H1 (cell line): ENCODE measurements at regions not wholly inside any gene's neighbourhood (a gene's known extent, or its start where the extent isn't known, plus 50 kb on each side); places are given as distances from the start of the nearest gene placed in this dataset.

ENCODE experiments used
- CTCF ChIP-seq, 3 experiments: IDR thresholded peaks; 1 replicate in 2 of 3; 2 replicates in 1 of 3; pipeline versions ENCODE4 v1.5.1 to v1.6.1; 2011; ENCODE audit warnings: low read length in 3 of 3, mild to moderate bottlenecking in 3 of 3, inconsistent platforms in 2 of 3, low read depth in 1 of 3, moderate library complexity in 1 of 3; ENCODE audit not compliant: insufficient read depth in 1 of 3; ENCODE audit errors: control extremely low read depth in 1 of 3
- EP300 ChIP-seq, 2 experiments: IDR thresholded peaks; 1 replicate in 1 of 2; 2 replicates in 1 of 2; pipeline ENCODE4 v1.6.1; 2011 to 2012; ENCODE audit warnings: low read depth in 2 of 2, low read length in 2 of 2, mild to moderate bottlenecking in 2 of 2, borderline replicate concordance in 1 of 2, inconsistent platforms in 1 of 2, moderate library complexity in 1 of 2
- JUND ChIP-seq: IDR thresholded peaks from 2 replicates; pipeline ENCODE4 v1.6.1; 2011; ENCODE audit warnings: mild to moderate bottlenecking, improper control_type of control experiment, low read length
- KDM1A ChIP-seq: fragments of 200-600, 300-600 bp; sonication (generic); IDR thresholded peaks from 2 replicates; pipeline ENCODE4 v1.7.1; 2016; ENCODE audit warnings: mild to moderate bottlenecking, low read length, borderline replicate concordance
- POLR2A ChIP-seq, 2 experiments: IDR thresholded peaks; 1 replicate in 1 of 2; 2 replicates in 1 of 2; pipeline ENCODE4 v1.6.1; 2011; ENCODE audit warnings: low read depth in 2 of 2, low read length in 2 of 2, mild to moderate bottlenecking in 2 of 2; ENCODE audit errors: control extremely low read depth in 1 of 2
- RFX5 ChIP-seq: IDR thresholded peaks from 2 replicates; pipeline ENCODE4 v1.6.1; 2011; ENCODE audit warnings: low read depth, low read length, improper control_type of control experiment, borderline replicate concordance

- no peak for TF ChIP-seq RFX5
- no peak for TF ChIP-seq CTCF (IDR thresholded peaks at IDR 0.05; ENCODE audit: control extremely low read depth in 1 of 3, insufficient read depth in 1 of 3, low read depth in 1 of 3, low read length in 3 of 3)
- no peak for TF ChIP-seq EP300 (IDR thresholded peaks at IDR 0.05; ENCODE audit: borderline replicate concordance in 1 of 2, low read depth in 2 of 2, low read length in 2 of 2)
- no peak for TF ChIP-seq KDM1A
- no peak for TF ChIP-seq JUND
- no peak for TF ChIP-seq POLR2A (IDR thresholded peaks at IDR 0.05; ENCODE audit: control extremely low read depth in 1 of 2, low read depth in 2 of 2, low read length in 2 of 2)
Observed at GRCh38 chr1:30011970-30012369, 711.4 kb downstream of the MATN1 start.
